ENCODE measurements at regions not wholly inside any gene's neighbourhood (a gene's known extent, or its start where the extent isn't known, plus 50 kb on each side); places are given as distances from the start of the nearest gene placed in this dataset.

DNA sequence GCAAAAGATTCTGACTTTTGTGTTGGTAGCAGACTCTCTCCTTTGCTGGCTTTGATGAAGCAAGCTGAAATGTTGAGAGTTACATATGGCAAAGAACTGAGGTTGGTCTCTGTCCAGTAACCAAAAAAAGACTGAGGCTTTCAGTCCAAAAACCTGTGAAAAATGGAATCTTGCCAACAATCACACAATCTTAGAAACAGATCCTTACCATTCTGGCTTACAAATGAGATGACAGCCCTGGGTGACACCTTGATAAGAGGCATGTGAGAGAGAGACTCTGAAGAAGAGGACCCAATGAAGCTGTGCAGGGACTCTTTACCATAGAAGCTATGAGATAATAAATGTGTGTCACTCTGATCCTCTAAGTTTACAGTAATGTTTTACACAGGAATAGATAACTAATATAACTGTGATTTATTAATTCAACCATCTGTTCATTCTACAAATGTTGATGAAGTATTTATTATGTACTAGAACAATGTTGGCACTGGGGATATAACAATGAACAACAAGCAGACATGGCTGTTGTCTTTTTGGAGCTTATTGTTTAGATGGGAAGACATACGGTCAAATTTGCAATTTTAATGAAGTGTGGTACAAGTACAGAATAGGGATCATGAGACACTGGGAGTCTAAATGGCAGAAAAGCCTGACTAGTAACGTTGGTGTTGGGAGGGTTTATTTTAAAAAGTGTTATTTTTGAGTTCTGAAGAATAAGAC, 251.0 kb downstream of the OLFM3 start:
- Histone ChIP-seq H3K9me3 (ENCODE audit: severe bottlenecking) (no peaks in the 10 kb centered on the region), H3K27ac (ENCODE audit: poor library complexity, severe bottlenecking) (no peak overlapping the region), H3K4me3 (ENCODE audit: severe bottlenecking) (no peak overlapping the region), H3K27me3 (ENCODE audit: insufficient read depth, poor library complexity, severe bottlenecking) (no peaks in the 10 kb centered on the region), H3K4me1 (ENCODE audit: insufficient read depth, poor library complexity, severe bottlenecking) (peaks cover 18% of the 10 kb centered on the region), H3K36me3 (ENCODE audit: low read depth) (no peaks in the 10 kb centered on the region)
- DNase-seq (ENCODE audit: low spot score) (no peak), ATAC-seq (ENCODE audit: low read depth) (no peak)
- TF ChIP-seq, protein P1, sequence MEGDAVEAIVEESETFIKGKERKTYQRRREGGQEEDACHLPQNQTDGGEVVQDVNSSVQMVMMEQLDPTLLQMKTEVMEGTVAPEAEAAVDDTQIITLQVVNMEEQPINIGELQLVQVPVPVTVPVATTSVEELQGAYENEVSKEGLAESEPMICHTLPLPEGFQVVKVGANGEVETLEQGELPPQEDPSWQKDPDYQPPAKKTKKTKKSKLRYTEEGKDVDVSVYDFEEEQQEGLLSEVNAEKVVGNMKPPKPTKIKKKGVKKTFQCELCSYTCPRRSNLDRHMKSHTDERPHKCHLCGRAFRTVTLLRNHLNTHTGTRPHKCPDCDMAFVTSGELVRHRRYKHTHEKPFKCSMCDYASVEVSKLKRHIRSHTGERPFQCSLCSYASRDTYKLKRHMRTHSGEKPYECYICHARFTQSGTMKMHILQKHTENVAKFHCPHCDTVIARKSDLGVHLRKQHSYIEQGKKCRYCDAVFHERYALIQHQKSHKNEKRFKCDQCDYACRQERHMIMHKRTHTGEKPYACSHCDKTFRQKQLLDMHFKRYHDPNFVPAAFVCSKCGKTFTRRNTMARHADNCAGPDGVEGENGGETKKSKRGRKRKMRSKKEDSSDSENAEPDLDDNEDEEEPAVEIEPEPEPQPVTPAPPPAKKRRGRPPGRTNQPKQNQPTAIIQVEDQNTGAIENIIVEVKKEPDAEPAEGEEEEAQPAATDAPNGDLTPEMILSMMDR (IDR thresholded peaks at IDR 0.05; ENCODE audit: poor library complexity, severe bottlenecking): no peak

DNA sequence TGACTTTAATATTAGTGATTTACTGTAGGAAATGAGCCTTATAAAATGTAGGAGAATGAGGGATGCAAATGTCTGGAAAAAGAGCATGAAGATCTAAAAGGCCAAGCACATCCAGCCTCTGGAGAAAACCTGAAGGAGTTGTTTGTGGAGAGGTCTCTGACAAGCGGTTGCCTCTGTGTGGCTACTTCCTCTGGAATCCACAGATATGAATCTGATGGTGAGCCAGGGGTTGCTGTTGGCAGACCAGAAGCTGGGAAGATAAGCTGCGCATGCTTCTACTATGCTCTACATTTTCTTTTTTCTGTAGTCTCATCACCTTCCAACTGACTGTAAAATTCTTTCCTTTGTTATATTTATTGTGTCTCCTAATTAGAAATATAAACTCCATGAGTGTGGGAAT, 248.6 kb downstream of the OLFM3 start:
- Histone ChIP-seq H3K9me3 (ENCODE audit: severe bottlenecking) (no peaks in the 10 kb centered on the region), H3K36me3 (ENCODE audit: low read depth) (no peaks in the 10 kb centered on the region), H3K27ac (ENCODE audit: poor library complexity, severe bottlenecking) (no peak overlapping the region), H3K4me1 (ENCODE audit: insufficient read depth, poor library complexity, severe bottlenecking) (no peaks in the 10 kb centered on the region), H3K4me3 (ENCODE audit: severe bottlenecking) (no peak overlapping the region), H3K27me3 (ENCODE audit: insufficient read depth, poor library complexity, severe bottlenecking) (no peaks in the 10 kb centered on the region)
- DNase-seq (ENCODE audit: low spot score) (no peak), ATAC-seq (ENCODE audit: low read depth) (no peak)
- TF ChIP-seq, protein P1 (IDR thresholded peaks at IDR 0.05; ENCODE audit: poor library complexity, severe bottlenecking): no peak
